GM21528 (cell line): ENCODE measurements at regions not wholly inside any gene's neighbourhood (a gene's known extent, or its start where the extent isn't known, plus 50 kb on each side); places are given as distances from the start of the nearest gene placed in this dataset.
"Not testable (repeated sequence)": the region's sequence is repeated elsewhere in the genome, so short reads cannot be mapped to it uniquely, and the experiment has no call there.

ENCODE experiments used
- ATAC-seq: cut with Tn5 transposase; IDR thresholded peaks from one replicate; pipeline ENCODE4 v1.9.1; 2021; ENCODE audit warnings: mild to moderate bottlenecking, moderate library complexity; ENCODE audit not compliant: unreplicated experiment, low FRiP score

- ATAC-seq = no peak
Observed at GRCh38 chr10:78417425-78418370, 384.0 kb downstream of the RPS24 start.

- ATAC-seq = no peak
Observed at GRCh38 chr10:78419481-78420265, 386.0 kb downstream of the RPS24 start.

DNA sequence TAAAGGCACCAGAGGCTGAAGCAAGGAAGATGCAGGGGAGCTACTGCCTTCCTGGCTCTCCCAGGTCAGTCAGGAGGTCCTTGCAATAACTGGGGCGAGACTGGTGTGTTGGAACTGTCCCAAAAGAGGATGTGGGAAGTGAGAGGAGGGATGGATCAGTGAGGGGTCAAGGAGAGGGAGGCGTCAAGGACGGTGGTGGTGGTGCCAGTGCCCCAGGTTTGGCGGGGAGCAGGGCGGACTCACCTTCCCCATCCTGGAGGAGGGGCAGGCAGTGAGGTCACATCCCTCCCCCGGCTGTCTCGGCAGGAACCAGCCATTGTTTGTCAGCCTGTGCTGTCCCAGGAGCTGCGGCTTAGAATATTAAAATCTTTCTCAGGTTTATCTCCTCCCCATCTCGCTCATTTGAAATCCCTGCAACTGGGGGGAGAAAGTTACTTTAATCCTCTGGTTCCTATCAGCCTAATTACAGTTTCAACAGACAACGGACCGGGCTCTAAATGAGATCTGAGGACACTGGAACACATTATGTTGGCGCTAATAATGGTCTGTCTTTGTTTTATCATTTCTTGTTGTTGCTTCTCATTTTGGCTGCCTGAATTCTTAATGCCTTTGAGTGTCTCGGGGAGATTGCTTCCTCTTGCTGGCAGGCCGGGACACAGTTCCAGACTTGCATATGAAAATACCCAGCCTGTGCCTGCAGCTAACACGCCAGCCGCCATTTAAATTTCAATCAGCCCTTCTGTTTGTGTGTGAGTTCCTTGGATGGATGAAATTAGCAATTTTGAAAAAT is 387.5 kb downstream of the RPS24 start:
- no peak for ATAC-seq

DNA sequence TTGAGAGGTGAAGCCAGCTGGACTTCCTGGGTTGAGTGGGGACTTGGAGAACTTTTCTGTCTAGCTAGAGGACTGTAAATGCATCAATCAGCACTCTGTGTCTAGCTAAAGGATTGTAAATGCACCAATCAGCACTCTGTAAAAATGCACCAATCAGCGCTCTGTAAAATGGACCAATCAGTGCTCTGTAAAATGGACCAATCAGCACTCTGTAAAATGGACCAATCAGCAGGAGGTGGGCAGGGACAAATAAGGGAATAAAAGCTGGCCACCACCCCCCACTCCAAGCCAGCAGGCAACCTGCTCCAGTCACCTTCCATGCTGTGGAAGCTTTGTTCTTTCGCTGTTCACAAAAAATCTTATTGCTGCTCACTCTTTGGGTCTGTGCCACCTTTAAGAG is 390.4 kb downstream of the RPS24 start:
- not testable (repeated sequence) for ATAC-seq

DNA sequence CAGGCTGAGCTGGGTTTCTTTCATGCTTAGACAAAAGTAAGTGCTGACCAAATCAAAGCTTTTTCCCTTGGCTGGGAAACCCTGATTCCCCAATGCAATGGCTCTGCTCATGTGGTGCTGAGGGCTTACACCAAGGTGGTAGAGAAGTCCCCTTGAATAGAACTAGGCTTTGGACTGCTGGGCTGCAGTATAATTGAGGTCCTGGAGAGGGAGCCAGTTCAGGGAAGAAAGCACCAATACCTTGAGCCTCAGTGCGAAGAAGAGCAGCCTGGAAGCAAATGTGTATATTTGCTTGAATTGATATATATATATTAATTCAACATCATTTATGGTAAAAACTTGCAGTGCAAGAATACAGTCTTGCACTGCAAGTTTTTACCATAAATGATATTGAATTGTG is 391.1 kb downstream of the RPS24 start:
- ATAC-seq = no peak

DNA sequence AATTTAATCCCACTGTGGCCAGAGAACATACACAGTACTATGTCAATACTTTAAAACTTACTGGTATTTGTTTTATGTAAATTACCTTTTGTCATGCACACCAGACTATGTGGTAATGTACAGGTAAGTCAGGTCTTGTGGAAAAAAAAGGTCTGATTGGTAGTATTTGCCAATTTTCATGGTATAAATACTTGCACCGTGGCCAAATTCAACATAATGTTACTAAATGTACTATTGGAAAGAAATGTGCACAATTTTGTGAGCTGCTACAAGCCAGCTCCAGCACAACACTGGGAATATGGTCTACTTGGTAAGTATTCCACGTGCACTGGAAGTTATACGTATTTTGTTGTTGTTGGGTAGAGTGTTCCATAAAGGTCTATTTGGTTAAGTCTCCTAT is 392.5 kb downstream of the RPS24 start:
- no peak for ATAC-seq

GRCh38 chr10:78427497-78428031 is 393.9 kb downstream of the RPS24 start:
- ATAC-seq = no peak

DNA sequence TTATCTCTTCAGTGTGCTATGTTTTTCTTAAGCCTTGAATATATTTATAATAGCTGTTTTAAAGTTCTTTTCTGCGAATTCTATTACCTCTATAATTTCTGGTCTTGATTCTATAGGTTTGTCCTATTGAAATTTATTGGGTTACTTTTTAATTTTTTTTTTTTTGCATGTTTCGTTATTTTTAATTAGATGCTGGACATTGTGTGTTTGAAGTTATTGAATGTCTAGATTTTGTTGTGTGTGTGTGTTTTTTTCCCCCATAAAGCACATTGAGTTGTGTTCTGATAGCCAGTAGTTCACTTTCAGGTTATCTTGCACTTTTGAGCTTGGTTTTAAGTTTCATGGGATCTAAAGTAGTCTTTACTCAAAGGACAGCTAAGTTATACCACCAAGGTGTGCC is 394.9 kb downstream of the RPS24 start:
- ATAC-seq = no peak

GRCh38 chr10:78429984-78430383 is 396.3 kb downstream of the RPS24 start:
- no peak for ATAC-seq

DNA sequence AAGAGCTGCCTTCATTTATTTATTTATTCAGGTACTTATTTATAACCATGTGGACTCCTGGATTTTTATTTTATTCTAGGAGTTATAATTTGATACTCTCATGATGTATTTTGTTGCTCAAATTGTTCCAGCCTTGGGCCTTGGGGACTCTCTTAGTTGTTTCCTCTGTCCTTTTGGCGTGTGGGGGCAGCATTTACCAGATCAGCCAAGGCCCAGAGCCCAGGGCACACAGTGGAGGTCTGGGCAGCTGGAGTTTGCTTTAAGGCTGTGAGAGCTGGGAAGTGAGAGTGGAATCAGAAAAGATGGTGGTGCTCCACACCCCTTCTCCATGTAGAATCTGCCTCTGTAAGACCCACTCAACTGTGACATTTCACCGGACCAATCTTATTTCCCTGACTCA is 398.9 kb downstream of the RPS24 start:
- no peak for ATAC-seq

- ATAC-seq = no peak
Observed at GRCh38 chr10:78433076-78433595, 399.5 kb downstream of the RPS24 start.

- no peak for ATAC-seq
Observed at GRCh38 chr10:78433766-78434535, 400.3 kb downstream of the RPS24 start.

- ATAC-seq = no peak
Observed at GRCh38 chr10:78434886-78435285, 401.2 kb downstream of the RPS24 start.

- ATAC-seq = no peak
Observed at GRCh38 chr10:78435484-78436221, 402.0 kb downstream of the RPS24 start.

DNA sequence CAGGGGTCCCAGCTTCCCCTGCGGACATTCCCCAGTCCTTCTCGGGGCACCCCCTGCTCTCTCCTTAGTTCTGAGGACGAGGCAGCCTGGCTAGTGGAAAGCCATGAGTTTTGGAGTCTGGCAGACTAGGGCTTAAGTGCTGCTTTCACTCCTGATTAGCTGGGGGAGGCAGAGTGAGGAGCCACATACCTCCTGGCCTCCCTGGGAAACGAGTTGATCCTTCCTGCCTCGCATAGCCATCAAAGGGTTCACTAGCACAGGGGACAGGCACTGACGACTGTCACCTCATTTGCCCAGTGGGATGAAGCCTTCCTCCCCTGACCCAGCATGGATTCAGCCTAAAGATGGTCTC is 402.5 kb downstream of the RPS24 start:
- no peak for ATAC-seq

- no peak for ATAC-seq
Observed at GRCh38 chr10:78436706-78437406, 403.2 kb downstream of the RPS24 start.

GRCh38 chr10:78437407-78437768 is 403.7 kb downstream of the RPS24 start:
- ATAC-seq = no peak
